GM23338 (cell line): ENCODE measurements at regions not wholly inside any gene's neighbourhood (a gene's known extent, or its start where the extent isn't known, plus 50 kb on each side); places are given as distances from the start of the nearest gene placed in this dataset.

Experiments used
- CREB1 ChIP-seq: fragments of 250-450 bp; sonication (Bioruptor Pico); IDR thresholded peaks from 2 replicates; pipeline ENCODE4 v1.5.0; 2020; ENCODE audit warnings: low read depth, mild to moderate bottlenecking, moderate library complexity
- CTCF ChIP-seq, 2 experiments: fragments of 200-600 bp in 1 of 2; sonication (generic) in 1 of 2; conservative IDR thresholded peaks; 2 replicates each; pipeline versions ENCODE4 v1.5.1 to v1.6.1; 2016 to 2017; ENCODE audit warnings: antibody characterized with exemption in 2 of 2, low read depth in 2 of 2, mild to moderate bottlenecking in 2 of 2, moderate library complexity in 1 of 2
- ETS1 ChIP-seq: IDR thresholded peaks from 2 replicates; pipeline ENCODE4 v1.6.1; 2016; ENCODE audit warnings: antibody characterized with exemption
- EZH2 ChIP-seq: fragments of 200-600 bp; sonication (generic); IDR thresholded peaks from one replicate; pipeline ENCODE4 v1.8.0; 2017; ENCODE audit warnings: antibody characterized with exemption, mild to moderate bottlenecking, low read depth; ENCODE audit not compliant: unreplicated experiment
- EZH2phosphoT487 ChIP-seq: fragments of 200-600 bp; sonication (generic); IDR thresholded peaks from one replicate; pipeline ENCODE4 v1.8.1; 2018; ENCODE audit warnings: antibody characterized with exemption; ENCODE audit not compliant: unreplicated experiment
- JUNB ChIP-seq: IDR thresholded peaks from one replicate; pipeline ENCODE4 v1.6.1; 2016; ENCODE audit warnings: antibody characterized with exemption; ENCODE audit not compliant: unreplicated experiment
- NANOG ChIP-seq: IDR thresholded peaks from 2 replicates; pipeline ENCODE4 v1.6.1; 2016; ENCODE audit warnings: antibody characterized with exemption, borderline replicate concordance
- POLR2AphosphoS5 ChIP-seq: IDR thresholded peaks from 2 replicates; pipeline ENCODE4 v1.6.1; 2016; ENCODE audit warnings: antibody characterized with exemption, low read depth
- REST ChIP-seq: IDR thresholded peaks from one replicate; pipeline ENCODE4 v1.6.1; 2018; ENCODE audit warnings: antibody characterized with exemption; ENCODE audit not compliant: unreplicated experiment
- ZNF331 ChIP-seq: fragments of 250-450 bp; sonication (Bioruptor Pico); IDR thresholded peaks from 2 replicates; pipeline ENCODE4 v1.5.0; 2020; ENCODE audit warnings: low read depth, mild to moderate bottlenecking, moderate library complexity

- TF ChIP-seq POLR2AphosphoS5 (no peak), EZH2 (no peak), CTCF (conservative IDR thresholded peaks at IDR 0.05; ENCODE audit: low read depth in 2 of 2) (no peak), EZH2phosphoT487 (no peak), CREB1 (CRISPR knock-in tag) (no peak), ETS1 (no peak), NANOG (no peak), JUNB (no peak), ZNF331 (CRISPR knock-in tag) (no peak), REST (no peak)
These were observed 101.6 kb upstream of the PRR20G start for GRCh38 chr3:127389420-127389819.
